Colonic mucosa (tissue), 4 donors: ENCODE measurements at regions not wholly inside any gene's neighbourhood (a gene's known extent, or its start where the extent isn't known, plus 50 kb on each side); places are given as distances from the start of the nearest gene placed in this dataset.

ENCODE experiments used
- DNase-seq: peaks from one replicate; pipeline ENCODE4 v3.0.0-alpha.2; 2020
- H3K27ac ChIP-seq: fragments of 200-600 bp; one replicate; pipeline ENCODE4 v1.8.0; 2021
- H3K27me3 ChIP-seq: fragments of 200-600 bp; one replicate; pipeline ENCODE4 v1.8.0; 2021
- H3K36me3 ChIP-seq: fragments of 200-600 bp; one replicate; pipeline ENCODE4 v1.8.0; 2021
- H3K4me1 ChIP-seq: fragments of 200-600 bp; one replicate; pipeline ENCODE4 v1.8.0; 2021; ENCODE audit warnings: mild to moderate bottlenecking
- H3K4me3 ChIP-seq: fragments of 200-600 bp; one replicate; pipeline ENCODE4 v1.8.0; 2021
- H3K9ac ChIP-seq, 2 donors: one replicate each; pipeline ENCODE4 v1.7.0; 2013; ENCODE audit warnings: control low read depth in 2 of 2, low read depth in 2 of 2, low read length in 2 of 2
- H3K9me3 ChIP-seq: fragments of 200-600 bp; one replicate; pipeline ENCODE4 v1.8.0; 2021
- CTCF ChIP-seq: fragments of 200-600 bp; IDR thresholded peaks from one replicate; pipeline ENCODE4 v1.8.0; 2022; ENCODE audit warnings: antibody characterized with exemption, mild to moderate bottlenecking
- intact Hi-C: fragments of 100-400 bp; cut with DNase I; formaldehyde crosslinking; loops from one replicate; pipeline ENCODE4 v1.14.1; 2022
- donor health status: healthy.
- donor health status: DM: no; HTN: no; CAD: no.
- donor health status: DM: no; HTN: no; CAD: no.

GRCh38 chr11:10618490-10618889 is 50.0 kb upstream of the LYVE1 start:
- intact Hi-C loops: no loop called here
- H3K9ac ChIP-seq: no peak overlapping the region
- H3K4me3 ChIP-seq: no peak overlapping the region
- H3K27ac ChIP-seq: no peak overlapping the region
- H3K9me3 ChIP-seq: no peaks in the 10 kb centered on the region
- peak; percentile 9 for DNase-seq
- H3K36me3 ChIP-seq: no peaks in the 10 kb centered on the region
- H3K4me1 ChIP-seq: no peaks in the 10 kb centered on the region
- no peak for TF ChIP-seq CTCF
- no peaks in the 10 kb centered on the region for H3K27me3 ChIP-seq
